AG10803 (cell line): ENCODE measurements at regions not wholly inside any gene's neighbourhood (a gene's known extent, or its start where the extent isn't known, plus 50 kb on each side); places are given as distances from the start of the nearest gene placed in this dataset.

Experiments
- DNase-seq: peaks from one replicate; pipeline ENCODE4 v3.0.0; 2010; ENCODE audit warnings: low read depth
- H3K4me3 ChIP-seq: 2 replicates; pipeline ENCODE4 v1.5.1; 2011; ENCODE audit warnings: mild to moderate bottlenecking, low read length, control low read depth
- CTCF ChIP-seq: conservative IDR thresholded peaks from 2 replicates; pipeline ENCODE4 v1.5.1; 2011; ENCODE audit warnings: mild to moderate bottlenecking, low read length, control low read depth, inconsistent platforms

DNA sequence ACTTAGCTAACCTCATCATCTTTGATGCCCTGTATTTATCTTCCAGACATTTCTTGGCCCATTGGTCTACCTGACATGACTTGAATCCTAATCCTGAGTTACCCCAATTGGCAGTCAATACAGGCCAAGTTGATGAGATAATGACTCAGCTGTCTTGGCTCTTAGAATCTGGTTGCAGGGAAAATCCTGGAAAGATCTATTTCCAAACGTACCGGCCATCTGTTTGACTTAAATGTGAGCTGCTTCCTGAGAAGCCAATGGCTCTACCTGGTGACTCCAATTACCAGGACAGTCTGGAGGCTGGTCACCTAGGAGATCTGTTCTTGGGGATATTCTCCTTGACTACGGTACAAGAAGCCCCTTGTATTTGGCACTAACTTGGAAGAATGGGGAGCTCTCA lies 475.2 kb upstream of the BRINP1 start:
- no peak for TF ChIP-seq CTCF
- H3K4me3 ChIP-seq, result no peak overlapping the region
- no peak for DNase-seq

DNA sequence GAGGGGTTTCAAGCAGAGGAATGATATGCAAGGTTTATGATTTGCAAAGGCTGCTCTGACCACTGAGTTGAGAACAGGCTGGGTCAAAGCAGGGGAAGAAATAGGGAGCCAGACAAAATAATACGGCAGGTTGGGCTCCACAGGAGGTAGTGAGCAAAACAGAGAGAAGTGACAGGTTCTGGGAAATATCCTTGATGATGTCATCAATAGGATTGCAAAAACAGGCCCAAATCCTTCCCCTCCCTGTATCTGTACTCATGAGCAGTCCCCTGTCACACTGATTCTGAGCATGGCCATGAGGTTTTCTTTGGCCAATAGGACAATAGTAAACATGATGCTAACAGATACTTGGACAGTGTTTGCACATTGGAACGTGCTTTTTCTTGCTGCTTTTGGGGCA lies 471.8 kb upstream of the BRINP1 start:
- no peak for TF ChIP-seq CTCF
- DNase-seq, result no peak
- H3K4me3 ChIP-seq, result no peak overlapping the region

GRCh38 chr9:119839888-119840287 lies 470.7 kb upstream of the BRINP1 start:
- H3K4me3 ChIP-seq, result no peak overlapping the region
- no peak for TF ChIP-seq CTCF
- DNase-seq, result no peak

DNA sequence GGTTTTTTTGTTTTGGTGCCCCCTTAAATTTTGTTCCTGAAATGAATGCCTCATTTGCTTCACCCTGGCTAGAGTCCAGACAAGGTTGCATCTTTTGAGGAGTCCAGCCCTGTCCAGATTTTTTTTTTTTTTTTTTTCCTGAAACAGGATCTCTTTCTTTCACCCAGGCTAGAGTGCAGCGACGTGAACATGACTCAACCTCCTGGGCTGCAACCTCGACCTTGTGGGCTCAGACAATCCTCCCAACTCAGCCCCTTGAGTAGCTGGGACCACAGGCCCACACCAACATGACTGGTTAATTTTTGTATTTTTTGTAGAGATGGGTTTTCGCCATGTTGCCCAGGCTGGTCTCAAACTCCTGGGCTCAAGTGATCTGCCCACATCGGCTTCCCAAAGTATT lies 469.0 kb upstream of the BRINP1 start:
- DNase-seq, result no peak
- TF ChIP-seq CTCF, result no peak
- no peak overlapping the region for H3K4me3 ChIP-seq

GRCh38 chr9:119836036-119836435 lies 466.8 kb upstream of the BRINP1 start:
- TF ChIP-seq CTCF, result no peak
- H3K4me3 ChIP-seq, result no peak overlapping the region
- no peak for DNase-seq

- no peak for TF ChIP-seq CTCF
- DNase-seq, result peak; percentile 2
- no peak overlapping the region for H3K4me3 ChIP-seq
These were observed 464.9 kb upstream of the BRINP1 start for GRCh38 chr9:119834064-119834620.

GRCh38 chr9:119831309-119831708 lies 462.1 kb upstream of the BRINP1 start:
- no peak for TF ChIP-seq CTCF
- no peak for DNase-seq
- no peak overlapping the region for H3K4me3 ChIP-seq
